Lung (tissue), 11 donors: ENCODE measurements at regions not wholly inside any gene's neighbourhood (a gene's known extent, or its start where the extent isn't known, plus 50 kb on each side); places are given as distances from the start of the nearest gene placed in this dataset.

Experiments
- ATAC-seq: fragments of 200-7000 bp; cut with Tn5 transposase; one replicate; pipeline ENCODE4 v1.9.1; 2020; ENCODE audit warnings: moderate number of reproducible peaks; ENCODE audit not compliant: insufficient read depth, low FRiP score
- DNase-seq, 3 donors: peaks; one replicate each; pipeline ENCODE4 v3.0.0-alpha.2; 2013 to 2017
- H3K27ac ChIP-seq, 2 donors: one replicate each; pipeline ENCODE4 v1.5.1; 2013; ENCODE audit warnings: mild to moderate bottlenecking in 2 of 2, moderate library complexity in 2 of 2, control low read depth in 1 of 2, inconsistent platforms in 1 of 2, low read depth in 1 of 2, low read length in 1 of 2
- H3K27me3 ChIP-seq, 3 donors: one replicate each; pipeline ENCODE4 v1.5.1; 2013; ENCODE audit warnings: low read length in 2 of 3; ENCODE audit not compliant: control insufficient read depth in 3 of 3, insufficient read depth in 3 of 3
- H3K36me3 ChIP-seq, 4 donors: one replicate each; pipeline ENCODE4 v1.5.1; 2013; ENCODE audit warnings: low read length in 4 of 4, mild to moderate bottlenecking in 1 of 4, moderate library complexity in 1 of 4; ENCODE audit not compliant: control insufficient read depth in 4 of 4, insufficient read depth in 4 of 4
- H3K4me1 ChIP-seq, 5 donors: one replicate each; pipeline ENCODE4 v1.5.1; 2013; ENCODE audit warnings: low read length in 5 of 5, mild to moderate bottlenecking in 2 of 5, moderate library complexity in 1 of 5; ENCODE audit not compliant: control insufficient read depth in 5 of 5, insufficient read depth in 5 of 5
- H3K4me3 ChIP-seq: one replicate; pipeline ENCODE4 v1.5.1; 2013; ENCODE audit warnings: mild to moderate bottlenecking, control low read depth, moderate library complexity
- H3K9ac ChIP-seq, 2 donors: one replicate each; pipeline ENCODE4 v1.5.1; 2013; ENCODE audit warnings: low read length in 2 of 2, control low read depth in 1 of 2; ENCODE audit not compliant: insufficient read depth in 1 of 2
- H3K9me3 ChIP-seq, 4 donors: one replicate each; pipeline ENCODE4 v1.5.1; 2013; ENCODE audit warnings: low read length in 3 of 4, mild to moderate bottlenecking in 1 of 4, moderate library complexity in 1 of 4; ENCODE audit not compliant: control insufficient read depth in 4 of 4, insufficient read depth in 3 of 4
- CTCF ChIP-seq: IDR thresholded peaks from 2 replicates; pipeline ENCODE4 v1.5.1; 2012; ENCODE audit warnings: mild to moderate bottlenecking; ENCODE audit errors: control extremely low read depth, extremely low read depth
- whole genome bisulfite sequencing, 2 donors: extraction: QIAGEN DNeasy Blood & Tissue Kit; methylation state at CpG; one replicate each; pipeline ENCODE4 v1.1.7; 2013; 5-methylcytosine and 5-hydroxymethylcytosine counted together
- donor health status: control.
- donor health status: control.
- donor health status: Bipolar disorder and iron deficiency.
- donor health status: healthy.
- donor health status: DM: yes; HTN: yes; CAD: no.

- DNase-seq: no peak
- H3K4me1 ChIP-seq: no peaks in the 10 kb centered on the region
- no peaks in the 10 kb centered on the region for H3K27me3 ChIP-seq
- H3K4me3 ChIP-seq: no peak overlapping the region
- TF ChIP-seq CTCF: no peak
- no peak overlapping the region for H3K27ac ChIP-seq
- no peak for ATAC-seq
- H3K36me3 ChIP-seq: no peaks in the 10 kb centered on the region
- no peaks in the 10 kb centered on the region for H3K9me3 ChIP-seq
- WGBS, 2 donors: 61 to 63% methylated on average over 4 of the region's 4 CpGs
- no peak overlapping the region for H3K9ac ChIP-seq
These were observed 892.6 kb downstream of the XPNPEP1 start for GRCh38 chr10:109030581-109031210.

GRCh38 chr10:109029870-109030269 lies 893.4 kb downstream of the XPNPEP1 start:
- Histone ChIP-seq H3K36me3 (no peaks in the 10 kb centered on the region), H3K27me3 (no peaks in the 10 kb centered on the region), H3K27ac (no peak overlapping the region), H3K9me3 (no peaks in the 10 kb centered on the region), H3K4me1 (no peaks in the 10 kb centered on the region), H3K9ac (no peak overlapping the region), H3K4me3 (no peak overlapping the region)
- WGBS, 2 donors: 75 to 77% methylated on average over 4 of the region's 4 CpGs
- DNase-seq (no peak), ATAC-seq (no peak)
- no peak for TF ChIP-seq CTCF

- Histone ChIP-seq H3K9me3 (no peaks in the 10 kb centered on the region), H3K27ac (no peak overlapping the region), H3K27me3 (no peaks in the 10 kb centered on the region), H3K9ac (no peak overlapping the region), H3K36me3 (no peaks in the 10 kb centered on the region), H3K4me1 (no peaks in the 10 kb centered on the region), H3K4me3 (no peak overlapping the region)
- TF ChIP-seq CTCF: no peak
- WGBS, 2 donors: 88 to 95% methylated on average over 1 of the region's 1 CpG
- DNase-seq: no peak
- no peak for ATAC-seq
These were observed 895.7 kb downstream of the XPNPEP1 start for GRCh38 chr10:109027534-109028185.
